ENCODE measurements at regions not wholly inside any gene's neighbourhood (a gene's known extent, or its start where the extent isn't known, plus 50 kb on each side); places are given as distances from the start of the nearest gene placed in this dataset.

DNA sequence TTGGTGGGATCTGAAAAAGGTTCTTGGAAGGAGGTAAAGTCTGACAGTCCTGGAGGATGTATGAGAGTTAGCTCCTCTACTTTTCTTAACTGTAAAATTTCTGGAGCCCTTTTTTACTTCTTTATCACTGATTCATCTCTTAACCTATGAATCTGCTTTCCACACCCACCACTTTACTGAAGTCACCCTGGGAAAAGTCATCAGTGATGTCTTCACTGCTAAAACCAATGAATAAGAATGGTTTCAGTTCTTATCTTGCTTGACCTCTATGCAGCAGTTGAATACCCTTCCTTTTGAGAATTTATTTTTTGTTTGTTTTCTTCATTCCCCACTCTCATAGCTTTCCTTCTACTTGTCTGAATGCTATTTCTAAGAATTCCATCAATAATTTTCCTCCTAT is 80.0 kb downstream of the AREG start:
- Histone ChIP-seq H3K36me3 (no peaks in the 10 kb centered on the region), H3K27ac (no peak overlapping the region), H3K9me3 (ENCODE audit: low read depth) (no peaks in the 10 kb centered on the region), H3K27me3 (no peaks in the 10 kb centered on the region), H3K4me1 (ENCODE audit: low read depth) (peaks cover 11% of the 10 kb centered on the region), H3K4me3 (no peak overlapping the region)
- DNase-seq (ENCODE audit: low read depth in 1 of 2, low spot score in 1 of 2) = no peak
- TF ChIP-seq, protein P1, sequence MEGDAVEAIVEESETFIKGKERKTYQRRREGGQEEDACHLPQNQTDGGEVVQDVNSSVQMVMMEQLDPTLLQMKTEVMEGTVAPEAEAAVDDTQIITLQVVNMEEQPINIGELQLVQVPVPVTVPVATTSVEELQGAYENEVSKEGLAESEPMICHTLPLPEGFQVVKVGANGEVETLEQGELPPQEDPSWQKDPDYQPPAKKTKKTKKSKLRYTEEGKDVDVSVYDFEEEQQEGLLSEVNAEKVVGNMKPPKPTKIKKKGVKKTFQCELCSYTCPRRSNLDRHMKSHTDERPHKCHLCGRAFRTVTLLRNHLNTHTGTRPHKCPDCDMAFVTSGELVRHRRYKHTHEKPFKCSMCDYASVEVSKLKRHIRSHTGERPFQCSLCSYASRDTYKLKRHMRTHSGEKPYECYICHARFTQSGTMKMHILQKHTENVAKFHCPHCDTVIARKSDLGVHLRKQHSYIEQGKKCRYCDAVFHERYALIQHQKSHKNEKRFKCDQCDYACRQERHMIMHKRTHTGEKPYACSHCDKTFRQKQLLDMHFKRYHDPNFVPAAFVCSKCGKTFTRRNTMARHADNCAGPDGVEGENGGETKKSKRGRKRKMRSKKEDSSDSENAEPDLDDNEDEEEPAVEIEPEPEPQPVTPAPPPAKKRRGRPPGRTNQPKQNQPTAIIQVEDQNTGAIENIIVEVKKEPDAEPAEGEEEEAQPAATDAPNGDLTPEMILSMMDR (IDR thresholded peaks at IDR 0.05; ENCODE audit: low read depth, low read length) = no peak

- H3K4me3 ChIP-seq = no peak overlapping the region
- no peaks in the 10 kb centered on the region for H3K36me3 ChIP-seq
- no peaks in the 10 kb centered on the region for H3K27me3 ChIP-seq
- H3K9me3 ChIP-seq (ENCODE audit: low read depth) = no peaks in the 10 kb centered on the region
- DNase-seq (ENCODE audit: low read depth in 1 of 2, low spot score in 1 of 2) = no peak
- peaks cover 11% of the 10 kb centered on the region for H3K4me1 ChIP-seq (ENCODE audit: low read depth)
- H3K27ac ChIP-seq = no peak overlapping the region
- TF ChIP-seq, protein P1 (IDR thresholded peaks at IDR 0.05; ENCODE audit: low read depth, low read length) = no peak
These were observed 82.1 kb downstream of the AREG start for GRCh38 chr4:74527049-74527448.

DNA sequence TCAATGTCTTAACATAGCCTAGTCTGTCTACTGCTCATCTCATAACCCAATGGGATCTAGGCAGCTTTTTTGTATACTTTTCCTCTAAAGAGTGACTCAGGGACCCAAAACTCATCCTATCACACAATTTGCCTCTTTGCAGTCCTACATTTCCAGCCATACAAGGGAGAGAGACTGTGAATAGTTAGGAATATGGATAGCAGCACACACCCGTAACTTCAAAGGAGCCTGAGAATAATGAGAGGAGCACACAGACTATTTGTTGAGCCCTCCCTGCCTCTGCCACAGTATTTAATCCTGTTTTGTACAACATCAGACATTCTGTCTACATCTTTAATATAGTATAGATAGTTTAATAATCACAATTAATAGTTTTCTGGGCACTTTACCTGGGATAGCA is 83.2 kb downstream of the AREG start:
- H3K9me3 ChIP-seq (ENCODE audit: low read depth) = no peaks in the 10 kb centered on the region
- H3K27ac ChIP-seq = no peak overlapping the region
- H3K4me1 ChIP-seq (ENCODE audit: low read depth) = peaks cover 8% of the 10 kb centered on the region
- no peak overlapping the region for H3K4me3 ChIP-seq
- TF ChIP-seq, protein P1 (IDR thresholded peaks at IDR 0.05; ENCODE audit: low read depth, low read length) = no peak
- no peaks in the 10 kb centered on the region for H3K36me3 ChIP-seq
- H3K27me3 ChIP-seq = no peaks in the 10 kb centered on the region
- no peak for DNase-seq (ENCODE audit: low read depth in 1 of 2, low spot score in 1 of 2)

GRCh38 chr4:74529284-74530041 is 84.5 kb downstream of the AREG start:
- Histone ChIP-seq H3K9me3 (ENCODE audit: low read depth) (no peaks in the 10 kb centered on the region), H3K36me3 (no peaks in the 10 kb centered on the region), H3K27ac (no peak overlapping the region), H3K4me1 (ENCODE audit: low read depth) (peaks cover 6% of the 10 kb centered on the region), H3K27me3 (no peaks in the 10 kb centered on the region), H3K4me3 (no peak overlapping the region)
- TF ChIP-seq, protein P1 (IDR thresholded peaks at IDR 0.05; ENCODE audit: low read depth, low read length) = no peak
- peak in 1 of 2 donors; percentile 60 for DNase-seq (ENCODE audit: low read depth in 1 of 2, low spot score in 1 of 2)

GRCh38 chr4:74531963-74532794 is 87.2 kb downstream of the AREG start:
- no peak overlapping the region for H3K27ac ChIP-seq
- H3K27me3 ChIP-seq = no peaks in the 10 kb centered on the region
- H3K36me3 ChIP-seq = no peaks in the 10 kb centered on the region
- H3K4me1 ChIP-seq (ENCODE audit: low read depth) = peaks cover 3% of the 10 kb centered on the region
- no peaks in the 10 kb centered on the region for H3K9me3 ChIP-seq (ENCODE audit: low read depth)
- no peak overlapping the region for H3K4me3 ChIP-seq
- DNase-seq (ENCODE audit: low read depth in 1 of 2, low spot score in 1 of 2) = peak; percentile 29 to 94
- TF ChIP-seq, protein P1 (IDR thresholded peaks at IDR 0.05; ENCODE audit: low read depth, low read length) = peak; percentile 63

All from cardiac muscle cell (in vitro differentiated cells and primary cell).